ENCODE measurements at regions not wholly inside any gene's neighbourhood (a gene's known extent, or its start where the extent isn't known, plus 50 kb on each side); places are given as distances from the start of the nearest gene placed in this dataset.
"Not testable (repeated sequence)": the region's sequence is repeated elsewhere in the genome, so short reads cannot be mapped to it uniquely, and the experiment has no call there.

DNA sequence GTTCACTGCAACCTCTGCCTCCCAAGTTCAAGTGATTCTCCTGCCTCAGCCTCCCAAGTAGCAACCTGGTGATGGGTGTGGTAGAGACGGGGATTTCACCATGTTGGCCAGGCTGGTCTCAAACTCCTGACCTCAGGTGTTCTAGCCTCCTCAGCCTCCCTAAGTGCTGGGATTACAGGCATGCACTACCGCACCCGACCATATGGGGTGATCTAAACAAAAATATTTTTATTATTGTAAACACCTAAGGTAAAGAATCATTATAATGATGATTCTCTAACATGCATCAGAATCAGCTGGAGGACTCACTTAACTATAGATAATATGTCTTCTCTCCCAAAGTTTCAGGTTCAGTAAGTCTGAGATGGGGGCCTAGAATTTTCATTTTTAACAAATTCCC is 96.2 kb upstream of the ALG10 start:
- no peak overlapping the region for H3K4me3 ChIP-seq (replicated peaks; ENCODE audit: low read depth, low read length)
- DNase-seq (ENCODE audit: low read depth): no peak
- no peak for TF ChIP-seq CTCF (IDR thresholded peaks at IDR 0.05; ENCODE audit: low read length, missing control alignments)

DNA sequence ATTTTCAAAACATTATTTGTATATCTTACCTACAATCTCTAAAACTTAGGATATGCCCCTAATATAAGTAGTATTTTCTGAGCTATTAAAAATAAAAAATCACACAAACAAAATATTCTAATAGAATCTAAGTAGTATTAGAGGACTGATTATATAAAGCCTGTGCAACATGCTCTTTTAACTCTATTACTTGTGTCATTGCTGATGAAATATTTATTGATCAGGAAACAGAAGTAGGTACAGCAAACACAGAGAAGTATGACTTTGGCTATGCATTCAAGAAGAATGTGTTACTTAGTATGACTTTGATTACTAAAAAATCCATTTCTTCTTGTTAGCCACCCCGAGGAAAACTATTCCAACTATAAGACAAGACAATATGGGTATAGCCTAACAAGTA is 84.6 kb upstream of the ALG10 start:
- not testable (repeated sequence) for H3K4me3 ChIP-seq (replicated peaks; ENCODE audit: low read depth, low read length); DNase-seq (ENCODE audit: low read depth)

DNA sequence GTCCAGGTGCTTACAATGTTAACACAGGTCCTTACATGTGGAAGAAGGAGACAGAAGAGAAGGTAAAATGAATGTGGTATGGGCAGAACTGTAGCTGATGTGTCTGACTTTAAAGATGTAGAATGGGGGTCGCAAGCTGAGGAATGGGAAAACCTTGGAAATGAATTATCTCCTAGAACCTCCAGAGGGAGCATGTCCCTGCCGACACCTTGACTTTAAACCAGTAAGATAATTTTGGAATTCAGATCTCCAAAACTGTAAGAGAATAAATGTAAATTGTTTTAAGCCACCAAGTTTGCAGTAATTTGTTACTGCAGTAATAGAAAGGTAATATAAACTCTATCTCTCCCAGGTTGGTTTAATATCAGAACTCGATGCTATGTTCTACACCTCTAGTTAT is 80.1 kb upstream of the ALG10 start:
- no peak for DNase-seq (ENCODE audit: low read depth)
- TF ChIP-seq CTCF (IDR thresholded peaks at IDR 0.05; ENCODE audit: low read length, missing control alignments): no peak
- H3K4me3 ChIP-seq (replicated peaks; ENCODE audit: low read depth, low read length): no peak overlapping the region

DNA sequence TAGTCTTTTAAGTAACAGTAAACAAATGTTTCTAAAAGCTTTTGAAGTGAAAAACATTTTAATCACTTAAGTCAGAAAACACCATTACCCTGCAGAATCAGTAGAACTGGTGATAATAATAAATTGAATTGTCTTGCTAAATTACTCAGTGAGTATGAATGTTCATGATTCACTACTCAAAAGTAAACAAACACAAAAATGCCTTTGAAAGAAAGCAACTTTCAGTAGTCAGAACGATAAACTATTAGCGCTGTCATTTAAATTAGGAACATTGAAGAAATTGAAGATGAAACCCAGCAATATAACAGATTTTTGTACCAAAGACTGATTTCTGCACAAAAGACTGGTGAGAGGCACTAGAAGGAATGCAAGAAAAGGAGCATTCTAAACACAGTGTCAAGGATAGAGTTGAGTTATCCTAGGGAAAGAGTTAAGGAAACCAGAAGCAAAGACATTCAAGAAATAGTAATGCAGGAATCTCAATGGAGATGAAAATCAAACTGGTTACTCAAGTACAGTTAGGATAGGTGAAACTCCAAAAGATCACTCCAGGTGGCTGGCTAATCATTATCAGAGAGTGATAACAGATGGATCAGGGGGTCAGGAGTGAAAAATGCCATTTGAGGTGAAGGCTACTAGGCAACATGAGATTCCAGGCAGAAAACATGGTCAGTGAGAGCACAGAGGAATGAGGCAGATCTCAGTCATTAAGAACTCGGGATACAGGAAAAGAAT is 77.4 kb upstream of the ALG10 start:
- TF ChIP-seq CTCF (IDR thresholded peaks at IDR 0.05; ENCODE audit: low read length, missing control alignments): no peak
- DNase-seq (ENCODE audit: low read depth): no peak
- no peak overlapping the region for H3K4me3 ChIP-seq (replicated peaks; ENCODE audit: low read depth, low read length)

GRCh38 chr12:33945438-33945784 is 76.9 kb upstream of the ALG10 start:
- TF ChIP-seq CTCF (IDR thresholded peaks at IDR 0.05; ENCODE audit: low read length, missing control alignments): no peak
- no peak overlapping the region for H3K4me3 ChIP-seq (replicated peaks; ENCODE audit: low read depth, low read length)
- DNase-seq (ENCODE audit: low read depth): no peak

- not testable (repeated sequence) for DNase-seq (ENCODE audit: low read depth); H3K4me3 ChIP-seq (replicated peaks; ENCODE audit: low read depth, low read length)
These were observed 56.1 kb upstream of the ALG10 start for GRCh38 chr12:33966219-33966618.

- H3K4me3 ChIP-seq (replicated peaks; ENCODE audit: low read depth, low read length): no peak overlapping the region
- no peak for DNase-seq (ENCODE audit: low read depth)
- no peak for TF ChIP-seq CTCF (IDR thresholded peaks at IDR 0.05; ENCODE audit: low read length, missing control alignments)
These were observed 54.5 kb upstream of the ALG10 start for GRCh38 chr12:33967760-33968159.
